WTC11 (cell line): ENCODE measurements at regions not wholly inside any gene's neighbourhood (a gene's known extent, or its start where the extent isn't known, plus 50 kb on each side); places are given as distances from the start of the nearest gene placed in this dataset.

Experiments
- ATAC-seq: fragments of 200-7000 bp; cut with Tn5 transposase; 2 replicates; pipeline ENCODE4 v1.10.0; 2021; ENCODE audit warnings: mild to moderate bottlenecking, moderate library complexity
- CTCF ChIA-PET: fragments of 300-600 bp; sonication (Branson Sonifier 250); formaldehyde crosslinking; loops from one replicate; lab custom pipeline; 2021; ENCODE audit warnings: antibody characterized with exemption; lab: Charles Lee
- POLR2A ChIA-PET: fragments of 350-600 bp; sonication (Branson Sonifier 250); formaldehyde crosslinking; loops from one replicate; lab custom pipeline; 2021; ENCODE audit warnings: antibody characterized with exemption; lab: Charles Lee
- DNase-seq: peaks from one replicate; pipeline ENCODE4 v3.0.0; 2021; ENCODE audit warnings: low spot score
- H3K27ac Mint-ChIP-seq: 2 replicates; pipeline ENCODE4 v1.8.0; 2021; ENCODE audit warnings: mixed read lengths
- H3K27me3 Mint-ChIP-seq: 2 replicates; pipeline ENCODE4 v1.8.0; 2021; ENCODE audit warnings: low read depth, mild to moderate bottlenecking, moderate library complexity, mixed read lengths
- H3K36me3 Mint-ChIP-seq: 2 replicates; pipeline ENCODE4 v1.8.0; 2021; ENCODE audit warnings: mixed read lengths
- H3K4me1 Mint-ChIP-seq: 2 replicates; pipeline ENCODE4 v1.8.0; 2022; ENCODE audit warnings: mixed read lengths
- H3K4me3 Mint-ChIP-seq: 2 replicates; pipeline ENCODE4 v1.8.0; 2021; ENCODE audit warnings: mild to moderate bottlenecking, moderate library complexity, mixed read lengths
- H3K9me3 Mint-ChIP-seq: 2 replicates; pipeline ENCODE4 v1.8.0; 2021; ENCODE audit warnings: mixed read lengths
- AFF4 ChIP-seq: sonication (generic); formaldehyde crosslinking; IDR thresholded peaks from 2 replicates; pipeline ENCODE4 v1.8.1; 2023; ENCODE audit warnings: mild to moderate bottlenecking, missing genetic modification reagents, borderline replicate concordance
- ARID4B ChIP-seq: sonication (generic); formaldehyde crosslinking; IDR thresholded peaks from 2 replicates; pipeline ENCODE4 v1.8.0; 2023; ENCODE audit warnings: missing genetic modification reagents, mild to moderate bottlenecking, borderline replicate concordance
- ERG ChIP-seq: fragments of 250-450 bp; sonication (Bioruptor Pico); IDR thresholded peaks from 2 replicates; pipeline ENCODE4 v1.8.0; 2021; ENCODE audit warnings: mild to moderate bottlenecking
- ESRRA ChIP-seq: sonication (generic); formaldehyde crosslinking; IDR thresholded peaks from 2 replicates; pipeline ENCODE4 v1.8.1; 2022; ENCODE audit warnings: mild to moderate bottlenecking, missing genetic modification reagents, borderline replicate concordance
- GRHL2 ChIP-seq: fragments of 250-450 bp; sonication (Bioruptor Pico); IDR thresholded peaks from 2 replicates; pipeline ENCODE4 v1.8.0; 2022; ENCODE audit warnings: mild to moderate bottlenecking, moderate library complexity; ENCODE audit not compliant: insufficient replicate concordance, severe bottlenecking
- GTF2I ChIP-seq: fragments of 250-450 bp; sonication (Bioruptor Pico); conservative IDR thresholded peaks from 2 replicates; pipeline ENCODE4 v1.4.0; 2021; ENCODE audit warnings: mild to moderate bottlenecking
- MXD4 ChIP-seq: fragments of 250-450 bp; sonication (Bioruptor Pico); IDR thresholded peaks from 2 replicates; pipeline ENCODE4 v1.8.0; 2021; ENCODE audit warnings: mild to moderate bottlenecking, moderate library complexity, borderline replicate concordance
- NR2C2 ChIP-seq: sonication (generic); formaldehyde crosslinking; IDR thresholded peaks from 2 replicates; pipeline ENCODE4 v1.8.0; 2022; ENCODE audit warnings: mild to moderate bottlenecking, missing genetic modification reagents
- SP1 ChIP-seq: sonication (generic); formaldehyde crosslinking; conservative IDR thresholded peaks from 2 replicates; pipeline ENCODE4 v1.8.1; 2022; ENCODE audit warnings: missing genetic modification reagents
- TCF7 ChIP-seq: sonication (generic); formaldehyde crosslinking; IDR thresholded peaks from 2 replicates; pipeline ENCODE4 v1.8.0; 2022; ENCODE audit warnings: mild to moderate bottlenecking, low read depth, missing genetic modification reagents, moderate library complexity
- TEAD4 ChIP-seq: sonication (generic); formaldehyde crosslinking; IDR thresholded peaks from 2 replicates; pipeline ENCODE4 v1.8.0; 2022; ENCODE audit warnings: mild to moderate bottlenecking, missing genetic modification reagents
- ZMAT4 ChIP-seq: fragments of 250-450 bp; sonication (Bioruptor Pico); IDR thresholded peaks from 2 replicates; pipeline ENCODE4 v1.9.0; 2021; ENCODE audit warnings: mild to moderate bottlenecking
- ZNF232 ChIP-seq: sonication (generic); formaldehyde crosslinking; IDR thresholded peaks from 2 replicates; pipeline ENCODE4 v1.8.0; 2022; ENCODE audit warnings: mild to moderate bottlenecking, missing genetic modification reagents
- ZNF396 ChIP-seq: fragments of 250-450 bp; sonication (Bioruptor Pico); IDR thresholded peaks from 2 replicates; pipeline ENCODE4 v1.8.0; 2021; ENCODE audit warnings: mild to moderate bottlenecking, moderate library complexity, borderline replicate concordance
- ZSCAN18 ChIP-seq: fragments of 250-450 bp; sonication (Bioruptor Pico); IDR thresholded peaks from 2 replicates; pipeline ENCODE4 v2.1.2; 2022; ENCODE audit warnings: mild to moderate bottlenecking, moderate library complexity

- TF ChIP-seq AFF4 (no peak), SP1 (CRISPR knock-in tag) (no peak), TCF7 (CRISPR knock-in tag) (no peak)
These were observed 365.0 kb upstream of the CDH2 start (continued) for GRCh38 chr18:28541934-28542333.

- ATAC-seq = no peak; the same call in 1 of the 2 replicates
- no peaks in the 10 kb centered on the region for H3K27me3 Mint-ChIP-seq
- no peak for DNase-seq
- CTCF ChIA-PET = no interaction called here
- no peak for TF ChIP-seq ARID4B (CRISPR knock-in tag)
- no peak for TF ChIP-seq GTF2I
- TF ChIP-seq GRHL2 (CRISPR knock-in tag) = no peak
- TF ChIP-seq, all 79 proteins: peak for 0
- POLR2A ChIA-PET = no interaction called here
- Mint-ChIP-seq H3K27ac (no peak overlapping the region), H3K4me1 (peaks cover 16% of the 10 kb centered on the region), H3K4me3 (no peak overlapping the region), H3K36me3 (no peaks in the 10 kb centered on the region), H3K9me3 (peaks cover 6% of the 10 kb centered on the region; the same call in 1 of the 2 replicates)
These were observed 364.5 kb upstream of the CDH2 start for GRCh38 chr18:28541276-28541930.

- Mint-ChIP-seq H3K27me3 (no peaks in the 10 kb centered on the region), H3K4me1 (peaks cover 5% of the 10 kb centered on the region), H3K4me3 (no peak overlapping the region), H3K36me3 (no peaks in the 10 kb centered on the region), H3K9me3 (no peaks in the 10 kb centered on the region), H3K27ac (no peak overlapping the region)
- DNase-seq = no peak
- CTCF ChIA-PET = no interaction called here
- POLR2A ChIA-PET = no interaction called here
- no peak for ATAC-seq
- no peak for TF ChIP-seq ZNF396 (CRISPR knock-in tag)
- no peak for TF ChIP-seq ZSCAN18 (CRISPR knock-in tag)
- TF ChIP-seq TEAD4 = no peak
- TF ChIP-seq ESRRA (CRISPR knock-in tag) = no peak
- TF ChIP-seq NR2C2 = no peak
- no peak for TF ChIP-seq ZNF232 (CRISPR knock-in tag)
- no peak for TF ChIP-seq SP1 (CRISPR knock-in tag)
- no peak for TF ChIP-seq MXD4
- TF ChIP-seq ZMAT4 (CRISPR knock-in tag) = no peak
- TF ChIP-seq ERG (CRISPR knock-in tag) = no peak
These were observed 352.7 kb upstream of the CDH2 start for GRCh38 chr18:28529644-28530043.
